ENCODE measurements at regions not wholly inside any gene's neighbourhood (a gene's known extent, or its start where the extent isn't known, plus 50 kb on each side); places are given as distances from the start of the nearest gene placed in this dataset.

DNA sequence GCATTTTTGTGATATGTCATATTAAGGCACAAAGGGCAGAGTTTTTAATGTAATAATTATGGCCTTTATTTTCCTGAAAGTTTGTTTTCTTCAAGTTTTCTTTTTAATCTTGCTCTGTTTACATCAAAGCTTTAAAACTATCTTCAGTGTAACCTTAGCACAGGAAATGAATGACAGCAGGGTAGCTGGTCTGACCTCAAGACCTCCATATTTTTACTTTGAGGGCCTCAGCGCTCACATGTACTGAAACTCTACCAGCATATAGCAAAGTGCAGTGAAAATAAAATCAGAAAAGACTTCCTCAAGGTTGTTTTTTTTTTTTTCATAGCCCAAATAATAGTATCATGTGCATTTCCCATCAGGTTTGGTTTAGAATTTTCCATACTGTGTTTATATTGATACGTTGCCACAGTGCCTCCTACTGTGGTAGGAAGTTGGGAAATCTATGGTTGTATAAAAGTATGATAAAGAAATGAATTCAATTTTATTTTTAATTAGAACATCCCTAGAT lies 163.4 kb downstream of the UBE2E3 start:
- Mint-ChIP-seq H3K9me3 (ENCODE audit: unreplicated experiment) (no peaks in the 10 kb centered on the region), H3K4me3 (ENCODE audit: unreplicated experiment) (no peak overlapping the region), H3K36me3 (ENCODE audit: unreplicated experiment) (no peaks in the 10 kb centered on the region), H3K27me3 (ENCODE audit: unreplicated experiment) (no peaks in the 10 kb centered on the region), H3K27ac (ENCODE audit: unreplicated experiment) (peak overlapping the region; percentile 14), H3K4me1 (ENCODE audit: unreplicated experiment) (peaks cover 16% of the 10 kb centered on the region)
- TF ChIP-seq, protein P1, sequence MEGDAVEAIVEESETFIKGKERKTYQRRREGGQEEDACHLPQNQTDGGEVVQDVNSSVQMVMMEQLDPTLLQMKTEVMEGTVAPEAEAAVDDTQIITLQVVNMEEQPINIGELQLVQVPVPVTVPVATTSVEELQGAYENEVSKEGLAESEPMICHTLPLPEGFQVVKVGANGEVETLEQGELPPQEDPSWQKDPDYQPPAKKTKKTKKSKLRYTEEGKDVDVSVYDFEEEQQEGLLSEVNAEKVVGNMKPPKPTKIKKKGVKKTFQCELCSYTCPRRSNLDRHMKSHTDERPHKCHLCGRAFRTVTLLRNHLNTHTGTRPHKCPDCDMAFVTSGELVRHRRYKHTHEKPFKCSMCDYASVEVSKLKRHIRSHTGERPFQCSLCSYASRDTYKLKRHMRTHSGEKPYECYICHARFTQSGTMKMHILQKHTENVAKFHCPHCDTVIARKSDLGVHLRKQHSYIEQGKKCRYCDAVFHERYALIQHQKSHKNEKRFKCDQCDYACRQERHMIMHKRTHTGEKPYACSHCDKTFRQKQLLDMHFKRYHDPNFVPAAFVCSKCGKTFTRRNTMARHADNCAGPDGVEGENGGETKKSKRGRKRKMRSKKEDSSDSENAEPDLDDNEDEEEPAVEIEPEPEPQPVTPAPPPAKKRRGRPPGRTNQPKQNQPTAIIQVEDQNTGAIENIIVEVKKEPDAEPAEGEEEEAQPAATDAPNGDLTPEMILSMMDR (IDR thresholded peaks at IDR 0.05), result no peak
- DNase-seq (ENCODE audit: extremely low spot score, unreplicated experiment), result no peak

DNA sequence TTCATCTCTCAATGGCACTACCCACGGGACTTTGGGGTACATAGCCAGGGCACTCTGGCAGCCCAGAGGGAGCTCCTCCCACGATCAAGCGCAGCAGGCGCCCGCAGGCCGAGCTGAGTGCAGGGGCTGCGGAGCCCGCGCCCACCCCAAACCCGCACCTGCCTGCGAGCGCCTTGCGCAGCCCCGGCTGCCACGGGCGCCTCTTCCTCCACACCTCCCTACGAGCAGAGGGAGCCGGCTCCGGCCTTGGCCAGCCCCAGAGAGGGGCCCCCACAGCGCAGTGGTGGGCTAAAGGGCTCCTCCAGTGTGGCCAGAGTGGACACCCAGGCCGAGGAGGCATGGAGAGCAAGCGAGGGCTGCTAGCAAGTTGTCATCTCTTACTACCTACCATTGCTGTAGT lies 165.2 kb downstream of the UBE2E3 start:
- peaks cover 16% of the 10 kb centered on the region for H3K4me1 Mint-ChIP-seq (ENCODE audit: unreplicated experiment)
- H3K9me3 Mint-ChIP-seq (ENCODE audit: unreplicated experiment), result no peaks in the 10 kb centered on the region
- no peaks in the 10 kb centered on the region for H3K27me3 Mint-ChIP-seq (ENCODE audit: unreplicated experiment)
- no peak for DNase-seq (ENCODE audit: extremely low spot score, unreplicated experiment)
- TF ChIP-seq, protein P1 (IDR thresholded peaks at IDR 0.05), result no peak
- H3K4me3 Mint-ChIP-seq (ENCODE audit: unreplicated experiment), result no peak overlapping the region
- no peaks in the 10 kb centered on the region for H3K36me3 Mint-ChIP-seq (ENCODE audit: unreplicated experiment)
- no peak overlapping the region for H3K27ac Mint-ChIP-seq (ENCODE audit: unreplicated experiment)

DNA sequence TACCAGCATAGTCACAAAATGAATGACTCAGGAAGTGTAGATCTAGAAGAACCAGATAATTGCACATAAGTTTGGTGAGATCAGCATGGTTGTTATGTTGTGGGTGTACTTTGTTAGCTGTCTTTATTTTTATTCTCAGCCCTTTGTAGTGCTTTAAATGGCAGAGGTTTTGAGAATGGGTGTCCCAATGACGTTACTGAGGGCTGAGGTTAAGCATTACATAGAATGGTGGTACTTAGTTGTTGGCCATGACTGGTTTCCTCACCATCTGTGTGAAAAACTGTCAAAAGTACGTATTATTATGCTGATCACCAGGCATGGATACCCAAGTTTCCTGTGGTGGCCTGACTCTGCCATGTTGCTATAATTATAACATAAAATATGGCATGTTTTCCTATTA lies 165.8 kb downstream of the UBE2E3 start:
- no peak overlapping the region for H3K4me3 Mint-ChIP-seq (ENCODE audit: unreplicated experiment)
- TF ChIP-seq, protein P1 (IDR thresholded peaks at IDR 0.05), result no peak
- H3K36me3 Mint-ChIP-seq (ENCODE audit: unreplicated experiment), result no peaks in the 10 kb centered on the region
- H3K4me1 Mint-ChIP-seq (ENCODE audit: unreplicated experiment), result peaks cover 17% of the 10 kb centered on the region
- no peaks in the 10 kb centered on the region for H3K9me3 Mint-ChIP-seq (ENCODE audit: unreplicated experiment)
- H3K27ac Mint-ChIP-seq (ENCODE audit: unreplicated experiment), result no peak overlapping the region
- H3K27me3 Mint-ChIP-seq (ENCODE audit: unreplicated experiment), result no peaks in the 10 kb centered on the region
- DNase-seq (ENCODE audit: extremely low spot score, unreplicated experiment), result no peak

DNA sequence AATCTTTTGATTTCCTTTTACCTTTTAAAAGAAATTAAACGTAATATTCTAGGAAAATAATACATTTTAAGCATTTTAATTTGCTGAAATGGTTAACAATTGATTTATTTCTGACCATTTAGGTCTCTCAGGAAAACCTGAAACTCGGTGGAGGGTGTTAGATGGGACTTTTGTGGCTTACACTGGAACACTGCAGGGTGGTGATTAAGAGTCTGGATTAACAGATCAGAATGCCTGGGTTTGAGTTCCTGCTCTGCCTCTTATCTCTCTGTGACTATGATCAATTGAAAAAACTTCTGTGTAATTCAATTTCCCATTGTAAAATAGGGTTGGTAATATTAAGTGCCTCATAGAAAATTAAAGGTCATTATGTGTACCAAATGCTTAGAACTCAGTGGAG lies 168.7 kb downstream of the UBE2E3 start:
- Mint-ChIP-seq H3K36me3 (ENCODE audit: unreplicated experiment) (no peaks in the 10 kb centered on the region), H3K9me3 (ENCODE audit: unreplicated experiment) (no peaks in the 10 kb centered on the region), H3K27me3 (ENCODE audit: unreplicated experiment) (no peaks in the 10 kb centered on the region), H3K4me3 (ENCODE audit: unreplicated experiment) (no peak overlapping the region), H3K4me1 (ENCODE audit: unreplicated experiment) (peaks cover 36% of the 10 kb centered on the region), H3K27ac (ENCODE audit: unreplicated experiment) (no peak overlapping the region)
- no peak for DNase-seq (ENCODE audit: extremely low spot score, unreplicated experiment)
- TF ChIP-seq, protein P1 (IDR thresholded peaks at IDR 0.05), result no peak

DNA sequence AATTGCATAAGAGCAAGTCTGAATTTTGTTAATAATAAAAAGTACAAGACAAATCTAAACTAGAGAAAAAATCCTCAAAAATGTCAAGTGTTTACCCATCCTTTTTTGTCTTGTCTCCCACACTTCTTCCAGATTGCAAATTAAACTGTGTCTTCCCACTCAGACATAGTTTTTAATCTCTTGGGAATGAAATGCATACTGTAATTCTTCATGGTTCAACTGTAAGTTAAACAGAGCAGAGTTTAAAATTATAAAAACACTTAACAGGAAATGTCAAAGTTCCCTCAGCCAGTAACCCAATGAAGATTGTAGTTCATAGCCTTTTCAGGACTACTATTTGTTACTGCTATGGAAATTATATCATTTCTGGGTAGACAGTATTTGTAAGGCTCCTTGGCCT lies 171.8 kb downstream of the UBE2E3 start:
- H3K4me3 Mint-ChIP-seq (ENCODE audit: unreplicated experiment), result no peak overlapping the region
- TF ChIP-seq, protein P1 (IDR thresholded peaks at IDR 0.05), result no peak
- no peaks in the 10 kb centered on the region for H3K27me3 Mint-ChIP-seq (ENCODE audit: unreplicated experiment)
- no peaks in the 10 kb centered on the region for H3K36me3 Mint-ChIP-seq (ENCODE audit: unreplicated experiment)
- peaks cover 28% of the 10 kb centered on the region for H3K4me1 Mint-ChIP-seq (ENCODE audit: unreplicated experiment)
- DNase-seq (ENCODE audit: extremely low spot score, unreplicated experiment), result no peak
- peaks cover 3% of the 10 kb centered on the region for H3K9me3 Mint-ChIP-seq (ENCODE audit: unreplicated experiment)
- peak overlapping the region; percentile 58 for H3K27ac Mint-ChIP-seq (ENCODE audit: unreplicated experiment)
